GM12878 (cell line): ENCODE measurements at regions not wholly inside any gene's neighbourhood (a gene's known extent, or its start where the extent isn't known, plus 50 kb on each side); places are given as distances from the start of the nearest gene placed in this dataset.

Experiments
- ATAC-seq: fragments of 200-7000 bp; cut with Tn5 transposase; 3 replicates; pipeline ENCODE4 v1.9.1; 2020; ENCODE audit warnings: mild to moderate bottlenecking, moderate library complexity
- BruUV-seq: library from RNA; stranded (reverse); fragments of 400-500 nt; replicated peaks from 2 replicates; lab custom pipeline; 2021; lab: Mats Ljungman, UMichigan
- CTCF ChIA-PET: fragments of 300-600 bp; sonication (Branson Sonifier 250); formaldehyde crosslinking; extraction: SDS; loops from one replicate; lab custom pipeline; 2021; ENCODE audit warnings: inconsistent platforms; lab: Yijun Ruan, JAX
- POLR2A ChIA-PET: fragments of 350-600 bp; formaldehyde crosslinking; extraction: SDS; loops from one replicate; lab custom pipeline; 2021; ENCODE audit warnings: inconsistent platforms; lab: Charles Lee
- RAD21 ChIA-PET: fragments of 300-600 bp; sonication (Branson Sonifier 250); formaldehyde crosslinking; loops from one replicate; lab custom pipeline; 2023; ENCODE audit warnings: antibody characterized with exemption; ENCODE audit not compliant: unreplicated experiment; lab: Charles Lee
- SMC1A ChIA-PET: fragments of 300-600 bp; sonication (Branson Sonifier 250); formaldehyde crosslinking; loops from one replicate; lab custom pipeline; 2023; ENCODE audit not compliant: unreplicated experiment, uncharacterized antibody; lab: Charles Lee
- DNase-seq: peaks from one replicate; pipeline ENCODE4 v3.0.0-alpha.2; 2011; ENCODE audit warnings: low read depth, low spot score
- FAIRE-seq: peaks from 3 replicates; lab custom pipeline; 2011; peaks lifted over from hg19 to GRCh38; lab: Jason Lieb, UNC
- H2AFZ ChIP-seq: 2 replicates; pipeline ENCODE4 v1.6.0; 2011; ENCODE audit warnings: low read depth, low read length, control low read depth; ENCODE audit not compliant: control insufficient read depth
- H3K27ac ChIP-seq: 2 replicates; pipeline ENCODE4 v1.5.1; 2011; ENCODE audit warnings: control low read depth; ENCODE audit not compliant: control insufficient read depth, insufficient read depth
- H3K27me3 ChIP-seq, 2 experiments: replicated peaks in 1 of 2; 2 replicates each; pipeline versions ENCODE4 v1.6.0 to v1.6.1; 2011; ENCODE audit warnings: low read length in 1 of 2; ENCODE audit not compliant: control insufficient read depth in 2 of 2, insufficient read depth in 2 of 2
- H3K36me3 ChIP-seq, 2 experiments: 2 replicates each; pipeline ENCODE4 v1.5.1; 2011; ENCODE audit warnings: low read length in 1 of 2; ENCODE audit not compliant: control insufficient read depth in 2 of 2, insufficient read depth in 2 of 2
- H3K4me1 ChIP-seq: 2 replicates; pipeline ENCODE4 v1.6.1; 2011; ENCODE audit warnings: mild to moderate bottlenecking, low read length, moderate library complexity, mixed read lengths; ENCODE audit not compliant: control insufficient read depth, insufficient read depth
- H3K4me2 ChIP-seq: 2 replicates; pipeline ENCODE4 v1.6.0; 2011; ENCODE audit warnings: control low read depth; ENCODE audit not compliant: control insufficient read depth, insufficient read depth
- H3K4me3 ChIP-seq: fragments of 200-600 bp; sonication (generic); 2 replicates; pipeline ENCODE4 v1.5.1; 2016
- H3K79me2 ChIP-seq: 2 replicates; pipeline ENCODE4 v1.6.0; 2011; ENCODE audit warnings: low read length; ENCODE audit not compliant: control insufficient read depth, insufficient read depth
- H3K9ac ChIP-seq: 2 replicates; pipeline ENCODE4 v1.8.0; 2011; ENCODE audit warnings: low read length, control low read depth, mixed read lengths; ENCODE audit not compliant: control insufficient read depth, insufficient read depth
- H3K9me3 ChIP-seq: replicated peaks from 3 replicates; pipeline ENCODE4 v1.5.1; 2011; ENCODE audit warnings: mild to moderate bottlenecking, low read length; ENCODE audit not compliant: control insufficient read depth, insufficient read depth
- H4K20me1 ChIP-seq: 2 replicates; pipeline ENCODE4 v1.6.0; 2011; ENCODE audit not compliant: control insufficient read depth, insufficient read depth
- CBX3 ChIP-seq: fragments of 200-600 bp; sonication (generic); IDR thresholded peaks from 2 replicates; pipeline ENCODE4 v1.6.1; 2016; ENCODE audit warnings: low read depth, borderline replicate concordance
- CHD2 ChIP-seq: IDR thresholded peaks from 2 replicates; pipeline ENCODE4 v1.6.1; 2011; ENCODE audit warnings: low read depth, low read length, improper control_type of control experiment, borderline replicate concordance
- CUX1 ChIP-seq: IDR thresholded peaks from 2 replicates; pipeline ENCODE4 v1.6.1; 2012; ENCODE audit warnings: improper control_type of control experiment, low read depth, low read length; ENCODE audit not compliant: insufficient replicate concordance
- ETV6 ChIP-seq, 2 experiments: fragments of 450-650 bp in 1 of 2; IDR thresholded peaks in 1 of 2; conservative IDR thresholded peaks in 1 of 2; 2 replicates each; pipeline ENCODE4 v1.6.1; 2014; ENCODE audit warnings: antibody characterized with exemption in 1 of 2, borderline replicate concordance in 1 of 2, low read depth in 1 of 2, mild to moderate bottlenecking in 1 of 2, moderate library complexity in 1 of 2
- KAT2A ChIP-seq: conservative IDR thresholded peaks from 2 replicates; pipeline ENCODE4 v1.6.1; 2011; ENCODE audit warnings: low read depth, low read length; ENCODE audit not compliant: control insufficient read depth
- MAX ChIP-seq: IDR thresholded peaks from 2 replicates; pipeline ENCODE4 v1.6.1; 2012; ENCODE audit warnings: low read depth, low read length, improper control_type of control experiment
- MEF2A ChIP-seq: IDR thresholded peaks from 2 replicates; pipeline ENCODE4 v1.6.1; 2011; ENCODE audit warnings: low read depth, mild to moderate bottlenecking, low read length, moderate library complexity; ENCODE audit not compliant: insufficient read depth
- NFYB ChIP-seq: IDR thresholded peaks from 2 replicates; pipeline ENCODE4 v1.6.1; 2011; ENCODE audit warnings: low read depth, mild to moderate bottlenecking, low read length, improper control_type of control experiment, moderate library complexity; ENCODE audit not compliant: insufficient read depth
- NR2C2 ChIP-seq: IDR thresholded peaks from 2 replicates; pipeline ENCODE4 v1.6.1; 2011; ENCODE audit warnings: borderline replicate concordance, low read depth; ENCODE audit not compliant: control insufficient read depth, insufficient read length
- RAD51 ChIP-seq: fragments of 450-650 bp; IDR thresholded peaks from 2 replicates; pipeline ENCODE4 v1.6.1; 2016; ENCODE audit warnings: moderate library complexity, mild to moderate bottlenecking, inconsistent platforms
- SMC3 ChIP-seq: IDR thresholded peaks from 2 replicates; pipeline ENCODE4 v1.6.1; 2011; ENCODE audit warnings: low read length, improper control_type of control experiment, borderline replicate concordance
- STAT3 ChIP-seq: IDR thresholded peaks from 2 replicates; pipeline ENCODE4 v1.6.1; 2011; ENCODE audit warnings: low read depth, low read length, improper control_type of control experiment
- ZBED1 ChIP-seq: IDR thresholded peaks from 2 replicates; pipeline ENCODE4 v1.6.1; 2016; ENCODE audit warnings: borderline replicate concordance
- ZNF384 ChIP-seq: IDR thresholded peaks from 2 replicates; pipeline ENCODE4 v1.6.1; 2012; ENCODE audit warnings: low read depth, mild to moderate bottlenecking, low read length, improper control_type of control experiment, borderline replicate concordance
- WGBS: methylation state at CpG from one replicate; pipeline ENCODE4 v1.1.6; 2016; ENCODE audit warnings: low lambda C conversion rate; ENCODE audit not compliant: insufficient replicate concordance, insufficient coverage; ENCODE audit errors: missing lambda C conversion rate; 5-methylcytosine and 5-hydroxymethylcytosine counted together
- in situ Hi-C: fragments of 300-500 bp; cut with MboI; formaldehyde crosslinking; loops from 9 replicates; pipeline ENCODE4 v1.14.3; 2018; ENCODE audit warnings: mixed read lengths
- intact Hi-C: fragments of 100-400 bp; cut with micrococcal nuclease; formaldehyde crosslinking; loops from one replicate; pipeline ENCODE4 v1.14.2; 2022; ENCODE audit not compliant: unreplicated experiment
- TF ChIP-seq, protein P1 (sequence below): fragments of 450-650 bp; IDR thresholded peaks from 2 replicates; pipeline ENCODE4 v1.6.1; 2018; ENCODE audit warnings: mild to moderate bottlenecking, low read depth, moderate library complexity; ENCODE audit not compliant: partially characterized antibody

- POLR2A ChIA-PET = interaction anchor here (0.6 kb wide), 1 partner anchor 741 kb away, joined by 4 read pairs; no protein-coding TSS in a partner anchor
- Histone ChIP-seq H3K27me3 (no peaks in the 10 kb centered on the region), H4K20me1 (no peaks in the 10 kb centered on the region), H2AFZ (no peak overlapping the region), H3K27ac (no peak overlapping the region), H3K4me3 (no peak overlapping the region), H3K9me3 (no peaks in the 10 kb centered on the region), H3K36me3 (no peaks in the 10 kb centered on the region), H3K9ac (no peak overlapping the region), H3K4me2 (no peak overlapping the region), H3K79me2 (no peaks in the 10 kb centered on the region), H3K4me1 (no peaks in the 10 kb centered on the region)
- FAIRE-seq (no peak), ATAC-seq (no peak), DNase-seq (no peak)
- SMC1A ChIA-PET = interaction anchor here (0.7 to 2.9 kb wide), 7 partner anchors 13 to 163 kb away, joined by 3 to 9 read pairs (median 3); no protein-coding TSS in a partner anchor
- RAD21 ChIA-PET = interaction anchor here (6.6 kb wide), 1 partner anchor 211 kb away, joined by 61 read pairs; the partner anchor contains the start of gene PHLDA1
- WGBS = 64% methylated on average over 10 of the region's 10 CpGs
- in situ Hi-C loops = no loop called here
- CTCF ChIA-PET = interaction anchor here (0.6 to 2.6 kb wide), 4 partner anchors 114 to 216 kb away, joined by 3 to 6 read pairs (median 3); partner anchors contain the start of gene PHLDA1
- intact Hi-C loops = no loop called here
- BruUV-seq = no TSS peak
- no peak for TF ChIP-seq KAT2A
- TF ChIP-seq NFYB = no peak
- TF ChIP-seq, protein P1, sequence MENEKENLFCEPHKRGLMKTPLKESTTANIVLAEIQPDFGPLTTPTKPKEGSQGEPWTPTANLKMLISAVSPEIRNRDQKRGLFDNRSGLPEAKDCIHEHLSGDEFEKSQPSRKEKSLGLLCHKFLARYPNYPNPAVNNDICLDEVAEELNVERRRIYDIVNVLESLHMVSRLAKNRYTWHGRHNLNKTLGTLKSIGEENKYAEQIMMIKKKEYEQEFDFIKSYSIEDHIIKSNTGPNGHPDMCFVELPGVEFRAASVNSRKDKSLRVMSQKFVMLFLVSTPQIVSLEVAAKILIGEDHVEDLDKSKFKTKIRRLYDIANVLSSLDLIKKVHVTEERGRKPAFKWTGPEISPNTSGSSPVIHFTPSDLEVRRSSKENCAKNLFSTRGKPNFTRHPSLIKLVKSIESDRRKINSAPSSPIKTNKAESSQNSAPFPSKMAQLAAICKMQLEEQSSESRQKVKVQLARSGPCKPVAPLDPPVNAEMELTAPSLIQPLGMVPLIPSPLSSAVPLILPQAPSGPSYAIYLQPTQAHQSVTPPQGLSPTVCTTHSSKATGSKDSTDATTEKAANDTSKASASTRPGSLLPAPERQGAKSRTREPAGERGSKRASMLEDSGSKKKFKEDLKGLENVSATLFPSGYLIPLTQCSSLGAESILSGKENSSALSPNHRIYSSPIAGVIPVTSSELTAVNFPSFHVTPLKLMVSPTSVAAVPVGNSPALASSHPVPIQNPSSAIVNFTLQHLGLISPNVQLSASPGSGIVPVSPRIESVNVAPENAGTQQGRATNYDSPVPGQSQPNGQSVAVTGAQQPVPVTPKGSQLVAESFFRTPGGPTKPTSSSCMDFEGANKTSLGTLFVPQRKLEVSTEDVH = no peak
- no peak for TF ChIP-seq ETV6 (conservative IDR thresholded peaks at IDR 0.05 in 1 of 2, IDR thresholded peaks at IDR 0.05 in 1 of 2; ENCODE audit: borderline replicate concordance in 1 of 2, low read depth in 1 of 2)
- no peak for TF ChIP-seq NR2C2
- no peak for TF ChIP-seq SMC3
- no peak for TF ChIP-seq MEF2A
- TF ChIP-seq MAX = no peak
- no peak for TF ChIP-seq ZNF384
- no peak for TF ChIP-seq ZBED1
- no peak for TF ChIP-seq CHD2
- no peak for TF ChIP-seq STAT3
- TF ChIP-seq RAD51 = no peak
- TF ChIP-seq CBX3 = no peak
- no peak for TF ChIP-seq CUX1
Measured at GRCh38 chr12:75820848-75821578, 210.6 kb downstream of the PHLDA1 start.
